Skin epidermis (tissue), 12 donors: ENCODE measurements at regions not wholly inside any gene's neighbourhood (a gene's known extent, or its start where the extent isn't known, plus 50 kb on each side); places are given as distances from the start of the nearest gene placed in this dataset.
A peak's percentile ranks its signal among the peaks of the same experiment; 100 is the strongest.
"Not testable (repeated sequence)": the region's sequence is repeated elsewhere in the genome, so short reads cannot be mapped to it uniquely, and the experiment has no call there.

Experiments
- H3K27ac ChIP-seq, 21 experiments: fragments of 200-600 bp; sonication (generic) in 11 of 21; one replicate each; pipeline ENCODE4 v1.5.0; 2020; ENCODE audit warnings: mild to moderate bottlenecking in 3 of 21, inconsistent platforms in 2 of 21, moderate library complexity in 2 of 21
- H3K4me3 ChIP-seq, 7 experiments: fragments of 200-600 bp; sonication (generic) in 2 of 7; one replicate each; pipeline ENCODE4 v1.5.0; 2020; ENCODE audit warnings: inconsistent platforms in 2 of 7, mild to moderate bottlenecking in 2 of 7, moderate library complexity in 1 of 7

- H3K27ac ChIP-seq = peak overlapping the region in 4 of 21 experiments; percentile 91 to 97 (median 94)
- not testable (repeated sequence) for H3K4me3 ChIP-seq
These were observed 95.8 kb downstream of the PPIAL4G start for GRCh38 chr1:148387122-148387948.

- Histone ChIP-seq H3K27ac (no peak overlapping the region), H3K4me3 (no peak overlapping the region)
These were observed 96.5 kb downstream of the PPIAL4G start for GRCh38 chr1:148386617-148387016.

GRCh38 chr1:148386031-148386398 is 97.1 kb downstream of the PPIAL4G start:
- H3K27ac ChIP-seq, H3K4me3 ChIP-seq: not testable (repeated sequence)

GRCh38 chr1:148385371-148386030 is 97.6 kb downstream of the PPIAL4G start:
- no peak overlapping the region for H3K4me3 ChIP-seq
- H3K27ac ChIP-seq = no peak overlapping the region

GRCh38 chr1:148383966-148384365 is 99.1 kb downstream of the PPIAL4G start:
- Histone ChIP-seq H3K27ac (no peak overlapping the region), H3K4me3 (no peak overlapping the region)

GRCh38 chr1:148379697-148380096 is 103.4 kb downstream of the PPIAL4G start:
- Histone ChIP-seq H3K27ac (no peak overlapping the region), H3K4me3 (no peak overlapping the region)

GRCh38 chr1:148379170-148379500 is 104.0 kb downstream of the PPIAL4G start:
- Histone ChIP-seq H3K4me3 (no peak overlapping the region), H3K27ac (no peak overlapping the region)

- not testable (repeated sequence) for H3K4me3 ChIP-seq, H3K27ac ChIP-seq
These were observed 105.1 kb downstream of the PPIAL4G start for GRCh38 chr1:148377992-148378391.

GRCh38 chr1:148377045-148377444 is 106.1 kb downstream of the PPIAL4G start:
- H3K4me3 ChIP-seq, H3K27ac ChIP-seq: not testable (repeated sequence)

- H3K27ac ChIP-seq = peak overlapping the region in 8 of 21 experiments; percentile 4 to 85 (median 66)
- H3K4me3 ChIP-seq = no peak overlapping the region
These were observed 109.0 kb downstream of the PPIAL4G start for GRCh38 chr1:148374101-148374500.

- H3K4me3 ChIP-seq = no peak overlapping the region
- H3K27ac ChIP-seq = peak overlapping the region in 18 of 21 experiments; percentile 34 to 85 (median 63)
These were observed 109.7 kb downstream of the PPIAL4G start for GRCh38 chr1:148373192-148373925.

GRCh38 chr1:148372731-148373130 is 110.4 kb downstream of the PPIAL4G start:
- no peak overlapping the region for H3K4me3 ChIP-seq
- H3K27ac ChIP-seq = peak overlapping the region in 19 of 21 experiments; percentile 34 to 85 (median 62)

GRCh38 chr1:148372051-148372726 is 110.9 kb downstream of the PPIAL4G start:
- peak overlapping the region in 18 of 21 experiments; percentile 34 to 85 (median 66) for H3K27ac ChIP-seq
- not testable (repeated sequence) for H3K4me3 ChIP-seq

GRCh38 chr1:148371551-148371994 is 111.5 kb downstream of the PPIAL4G start:
- not testable (repeated sequence) for H3K4me3 ChIP-seq
- peak overlapping the region in 17 of 21 experiments; percentile 34 to 85 (median 64) for H3K27ac ChIP-seq

- H3K4me3 ChIP-seq, H3K27ac ChIP-seq: not testable (repeated sequence)
These were observed 112.4 kb downstream of the PPIAL4G start for GRCh38 chr1:148370661-148371060.

GRCh38 chr1:148367596-148367995 is 115.5 kb downstream of the PPIAL4G start:
- Histone ChIP-seq H3K4me3 (no peak overlapping the region), H3K27ac (no peak overlapping the region)

- not testable (repeated sequence) for H3K27ac ChIP-seq, H3K4me3 ChIP-seq
These were observed 116.9 kb downstream of the PPIAL4G start for GRCh38 chr1:148366136-148366753.

- H3K27ac ChIP-seq, H3K4me3 ChIP-seq: not testable (repeated sequence)
These were observed 118.0 kb downstream of the PPIAL4G start for GRCh38 chr1:148365151-148365550.

- not testable (repeated sequence) for H3K4me3 ChIP-seq, H3K27ac ChIP-seq
These were observed 119.1 kb downstream of the PPIAL4G start for GRCh38 chr1:148363979-148364378.
